H1 (cell line): ENCODE measurements at regions not wholly inside any gene's neighbourhood (a gene's known extent, or its start where the extent isn't known, plus 50 kb on each side); places are given as distances from the start of the nearest gene placed in this dataset.

Source experiments
- CTCF ChIA-PET: fragments of 300-600 bp; sonication (Branson Sonifier 250); formaldehyde crosslinking; loops from one replicate; lab custom pipeline; 2021; ENCODE audit not compliant: partially characterized antibody; lab: Charles Lee
- POLR2A ChIA-PET: fragments of 300-600 bp; sonication (Branson Sonifier 250); formaldehyde crosslinking; loops from one replicate; lab custom pipeline; 2021; ENCODE audit warnings: inconsistent platforms; ENCODE audit not compliant: partially characterized antibody; lab: Charles Lee
- DNase-seq, 2 experiments: peaks; one replicate each; pipeline versions ENCODE4 v3.0.0 to v3.0.0-alpha.2; 2010 to 2022; ENCODE audit warnings: low spot score in 2 of 2, low read depth in 1 of 2, mixed read lengths in 1 of 2
- FAIRE-seq: peaks from 2 replicates; lab custom pipeline; 2011; peaks lifted over from hg19 to GRCh38; lab: Jason Lieb, UNC
- H2AFZ ChIP-seq: 2 replicates; pipeline ENCODE4 v1.8.1; 2012; ENCODE audit warnings: low read length, inconsistent platforms
- H2AK5ac ChIP-seq: 2 replicates; pipeline ENCODE4 v1.6.1; 2013; ENCODE audit warnings: low read depth, low read length
- H2BK120ac ChIP-seq: replicated peaks from 2 replicates; pipeline ENCODE3; 2013; ENCODE audit warnings: low read depth, low read length, inconsistent platforms
- H2BK12ac ChIP-seq: 2 replicates; pipeline ENCODE4 v1.6.1; 2013; ENCODE audit warnings: low read depth, low read length
- H2BK15ac ChIP-seq: 2 replicates; pipeline ENCODE4 v1.6.1; 2013; ENCODE audit warnings: low read length
- H2BK20ac ChIP-seq: 2 replicates; pipeline ENCODE4 v1.6.1; 2013; ENCODE audit warnings: low read length
- H2BK5ac ChIP-seq: 2 replicates; pipeline ENCODE4 v1.6.1; 2013; ENCODE audit warnings: low read depth, low read length
- H3K14ac ChIP-seq: 2 replicates; pipeline ENCODE4 v1.6.1; 2013; ENCODE audit warnings: inconsistent platforms; ENCODE audit not compliant: insufficient read length
- H3K18ac ChIP-seq: 2 replicates; pipeline ENCODE4 v1.6.1; 2013; ENCODE audit warnings: low read length; ENCODE audit errors: extremely low read depth
- H3K23ac ChIP-seq: 2 replicates; pipeline ENCODE4 v1.6.1; 2013; ENCODE audit warnings: inconsistent platforms; ENCODE audit not compliant: insufficient read length
- H3K23me2 ChIP-seq: 2 replicates; pipeline ENCODE4 v1.6.1; 2013; ENCODE audit warnings: low read depth, low read length
- H3K27ac ChIP-seq: 2 replicates; pipeline ENCODE4 v1.6.1; 2011; ENCODE audit warnings: low read depth, low read length, inconsistent platforms
- H3K27me3 ChIP-seq, 4 experiments: replicated peaks in 1 of 4; 1 replicate in 1 of 4; 2 replicates in 3 of 4; pipeline versions ENCODE4 v1.6.1 to v1.8.1; 2011 to 2013; ENCODE audit warnings: low read length in 3 of 4, mild to moderate bottlenecking in 3 of 4, inconsistent platforms in 2 of 4, mixed read lengths in 2 of 4, moderate library complexity in 1 of 4; ENCODE audit not compliant: control insufficient read depth in 3 of 4, insufficient read depth in 3 of 4; ENCODE audit errors: extremely low read depth in 1 of 4
- H3K36me3 ChIP-seq, 4 experiments: 2 replicates each; pipeline versions ENCODE4 v1.6.1 to v1.8.1; 2011 to 2013; ENCODE audit warnings: mild to moderate bottlenecking in 4 of 4, low read length in 3 of 4, moderate library complexity in 2 of 4, control low read depth in 1 of 4, inconsistent platforms in 1 of 4; ENCODE audit not compliant: insufficient read depth in 4 of 4, control insufficient read depth in 2 of 4
- H3K4ac ChIP-seq: replicated peaks from 2 replicates; pipeline ENCODE3; 2013; ENCODE audit warnings: low read length, low read depth, mixed read lengths, inconsistent platforms; ENCODE audit not compliant: insufficient read length
- H3K4me1 ChIP-seq, 4 experiments: replicated peaks in 1 of 4; 1 replicate in 1 of 4; 2 replicates in 3 of 4; pipeline versions ENCODE4 v1.6.1 to v1.8.1; 2011 to 2013; ENCODE audit warnings: low read length in 3 of 4, inconsistent platforms in 2 of 4, mixed read lengths in 1 of 4; ENCODE audit not compliant: insufficient read depth in 4 of 4, control insufficient read depth in 3 of 4
- H3K4me2 ChIP-seq, 2 experiments: 2 replicates each; pipeline versions ENCODE4 v1.6.1 to v1.8.1; 2011 to 2013; ENCODE audit warnings: low read depth in 2 of 2, low read length in 2 of 2, control low read depth in 1 of 2, inconsistent platforms in 1 of 2, mild to moderate bottlenecking in 1 of 2; ENCODE audit not compliant: insufficient read depth in 1 of 2
- H3K4me3 ChIP-seq, 4 experiments: fragments of 200-600, 300-600 bp in 1 of 4; sonication (generic), shearing (Covaris generic), sonication (Bioruptor Twin) in 1 of 4; 2 replicates each; pipeline versions ENCODE4 v1.5.1 to v1.8.1; 2011 to 2016; ENCODE audit warnings: low read length in 4 of 4, low read depth in 3 of 4, control low read depth in 2 of 4, inconsistent platforms in 2 of 4, mild to moderate bottlenecking in 2 of 4, mixed read lengths in 1 of 4, moderate library complexity in 1 of 4; ENCODE audit not compliant: insufficient read depth in 2 of 4; ENCODE audit errors: extremely low read depth in 1 of 4
- H3K56ac ChIP-seq: replicated peaks from 2 replicates; pipeline ENCODE3; 2013; ENCODE audit warnings: low read depth, mild to moderate bottlenecking, mixed read lengths, low read length, inconsistent platforms; ENCODE audit not compliant: insufficient read length
- H3K79me1 ChIP-seq: 2 replicates; pipeline ENCODE4 v1.6.1; 2013; ENCODE audit warnings: low read depth, low read length, control low read depth
- H3K79me2 ChIP-seq, 2 experiments: 2 replicates each; pipeline versions ENCODE4 v1.6.1 to v1.8.1; 2012 to 2013; ENCODE audit warnings: low read length in 2 of 2, mild to moderate bottlenecking in 2 of 2, inconsistent platforms in 1 of 2; ENCODE audit not compliant: insufficient read depth in 2 of 2, control insufficient read depth in 1 of 2
- H3K9ac ChIP-seq, 4 experiments: replicated peaks in 1 of 4; 1 replicate in 1 of 4; 2 replicates in 3 of 4; pipeline versions ENCODE4 v1.6.1 to v1.8.1; 2011 to 2013; ENCODE audit warnings: low read depth in 3 of 4, low read length in 3 of 4, control low read depth in 2 of 4, mild to moderate bottlenecking in 2 of 4, moderate library complexity in 2 of 4, inconsistent platforms in 1 of 4; ENCODE audit errors: extremely low read depth in 1 of 4
- H3K9me3 ChIP-seq, 2 experiments: 2 replicates each; pipeline versions ENCODE4 v1.6.1 to v1.8.1; 2012 to 2013; ENCODE audit warnings: mild to moderate bottlenecking in 2 of 2, moderate library complexity in 2 of 2, control low read depth in 1 of 2, inconsistent platforms in 1 of 2, low read depth in 1 of 2, low read length in 1 of 2, mixed read lengths in 1 of 2; ENCODE audit not compliant: insufficient read depth in 2 of 2
- H4K20me1 ChIP-seq, 2 experiments: replicated peaks in 1 of 2; 2 replicates each; pipeline versions ENCODE3 to v1.8.1; 2011 to 2013; ENCODE audit warnings: inconsistent platforms in 2 of 2, low read length in 2 of 2, mild to moderate bottlenecking in 1 of 2; ENCODE audit not compliant: insufficient read depth in 2 of 2, control insufficient read depth in 1 of 2
- H4K5ac ChIP-seq: 2 replicates; pipeline ENCODE4 v1.6.1; 2013; ENCODE audit warnings: low read length, low read depth, mixed read lengths, inconsistent platforms; ENCODE audit not compliant: insufficient read length
- H4K8ac ChIP-seq: 2 replicates; pipeline ENCODE4 v1.8.0; 2013; ENCODE audit warnings: mild to moderate bottlenecking, moderate library complexity, low read length, inconsistent platforms; ENCODE audit not compliant: insufficient read depth; ENCODE audit errors: extremely low read depth
- H4K91ac ChIP-seq: replicated peaks from 2 replicates; pipeline ENCODE3; 2013; ENCODE audit warnings: low read length, mixed read lengths, inconsistent platforms; ENCODE audit not compliant: insufficient read length
- CTCF ChIP-seq, 3 experiments: IDR thresholded peaks; 1 replicate in 2 of 3; 2 replicates in 1 of 3; pipeline versions ENCODE4 v1.5.1 to v1.6.1; 2011; ENCODE audit warnings: low read length in 3 of 3, mild to moderate bottlenecking in 3 of 3, inconsistent platforms in 2 of 3, low read depth in 1 of 3, moderate library complexity in 1 of 3; ENCODE audit not compliant: insufficient read depth in 1 of 3; ENCODE audit errors: control extremely low read depth in 1 of 3
- GTF2F1 ChIP-seq: IDR thresholded peaks from 2 replicates; pipeline ENCODE4 v1.6.1; 2012; ENCODE audit warnings: low read depth, low read length, improper control_type of control experiment, borderline replicate concordance
- KDM5A ChIP-seq: fragments of 200-600 bp; IDR thresholded peaks from 2 replicates; pipeline ENCODE4 v1.7.1; 2012; ENCODE audit warnings: mild to moderate bottlenecking, low read length, inconsistent platforms, mixed read lengths
- RAD21 ChIP-seq, 2 experiments: IDR thresholded peaks in 1 of 2; conservative IDR thresholded peaks in 1 of 2; 2 replicates each; pipeline ENCODE4 v1.6.1; 2011; ENCODE audit warnings: low read depth in 2 of 2, low read length in 2 of 2, improper control_type of control experiment in 1 of 2, inconsistent platforms in 1 of 2, mild to moderate bottlenecking in 1 of 2, moderate library complexity in 1 of 2
- RBBP5 ChIP-seq: IDR thresholded peaks from 2 replicates; pipeline ENCODE4 v1.7.1; 2012; ENCODE audit warnings: low read depth, mild to moderate bottlenecking, inconsistent platforms, low read length, moderate library complexity, borderline replicate concordance
- SIN3A ChIP-seq, 2 experiments: IDR thresholded peaks in 1 of 2; conservative IDR thresholded peaks in 1 of 2; 2 replicates each; pipeline ENCODE4 v1.6.1; 2011 to 2012; ENCODE audit warnings: low read length in 2 of 2, improper control_type of control experiment in 1 of 2, low read depth in 1 of 2, mild to moderate bottlenecking in 1 of 2
- YY1 ChIP-seq: IDR thresholded peaks from 2 replicates; pipeline ENCODE4 v1.6.1; 2011; ENCODE audit warnings: low read depth, mild to moderate bottlenecking, low read length
- ZNF274 ChIP-seq: IDR thresholded peaks from 2 replicates; pipeline ENCODE4 v1.7.0; 2012; ENCODE audit warnings: low read length, borderline replicate concordance; ENCODE audit errors: extremely low read depth
- WGBS, 2 experiments: shearing (Covaris generic) in 1 of 2; methylation state at CpG; one replicate each; pipeline versions ENCODE4 v1.1.6 to v1.1.7; 2013 to 2015; ENCODE audit warnings: low lambda C conversion rate in 2 of 2, mixed read lengths in 2 of 2, inconsistent platforms in 1 of 2, low coverage in 1 of 2, missing lambda C conversion rate in 1 of 2; ENCODE audit not compliant: insufficient replicate concordance in 2 of 2, insufficient coverage in 1 of 2, insufficient read length in 1 of 2; ENCODE audit errors: extremely low coverage in 1 of 2, missing lambda C conversion rate in 1 of 2; 5-methylcytosine and 5-hydroxymethylcytosine counted together
- TF ChIP-seq, protein P1 (sequence below): IDR thresholded peaks from 2 replicates; pipeline ENCODE4 v1.6.1; 2012; ENCODE audit warnings: inconsistent platforms
- TF ChIP-seq, protein P2 (sequence below): IDR thresholded peaks from 2 replicates; pipeline ENCODE4 v1.6.1; 2012; ENCODE audit warnings: inconsistent platforms

GRCh38 chr21:27586326-27586725 lies 619.4 kb upstream of the ADAMTS5 start:
- H2BK15ac ChIP-seq = no peak overlapping the region
- no peak overlapping the region for H3K23ac ChIP-seq
- no peak overlapping the region for H2BK120ac ChIP-seq
- H3K4me1 ChIP-seq = no peaks in the 10 kb centered on the region
- H3K79me2 ChIP-seq = no peaks in the 10 kb centered on the region
- H2BK20ac ChIP-seq = no peak overlapping the region
- CTCF ChIA-PET = interaction anchor here (0.6 kb wide), 1 partner anchor 1296 kb away, joined by 3 read pairs; no protein-coding TSS in a partner anchor
- H4K20me1 ChIP-seq = no peaks in the 10 kb centered on the region
- TF ChIP-seq ZNF274 (no peak), SIN3A (conservative IDR thresholded peaks at IDR 0.05 in 1 of 2, IDR thresholded peaks at IDR 0.05 in 1 of 2; ENCODE audit: low read depth in 1 of 2, low read length in 2 of 2) (no peak), CTCF (IDR thresholded peaks at IDR 0.05; ENCODE audit: control extremely low read depth in 1 of 3, insufficient read depth in 1 of 3, low read depth in 1 of 3, low read length in 3 of 3) (no peak), YY1 (no peak), GTF2F1 (no peak), RAD21 (IDR thresholded peaks at IDR 0.05 in 1 of 2, conservative IDR thresholded peaks at IDR 0.05 in 1 of 2; ENCODE audit: low read depth in 2 of 2, low read length in 2 of 2) (no peak), KDM5A (no peak), RBBP5 (no peak)
- TF ChIP-seq, protein P1, sequence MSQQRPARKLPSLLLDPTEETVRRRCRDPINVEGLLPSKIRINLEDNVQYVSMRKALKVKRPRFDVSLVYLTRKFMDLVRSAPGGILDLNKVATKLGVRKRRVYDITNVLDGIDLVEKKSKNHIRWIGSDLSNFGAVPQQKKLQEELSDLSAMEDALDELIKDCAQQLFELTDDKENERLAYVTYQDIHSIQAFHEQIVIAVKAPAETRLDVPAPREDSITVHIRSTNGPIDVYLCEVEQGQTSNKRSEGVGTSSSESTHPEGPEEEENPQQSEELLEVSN = no peak
- TF ChIP-seq, protein P2, sequence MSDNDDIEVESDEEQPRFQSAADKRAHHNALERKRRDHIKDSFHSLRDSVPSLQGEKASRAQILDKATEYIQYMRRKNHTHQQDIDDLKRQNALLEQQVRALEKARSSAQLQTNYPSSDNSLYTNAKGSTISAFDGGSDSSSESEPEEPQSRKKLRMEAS = no peak
- TF ChIP-seq, all 59 proteins: peak for 0
- H2AK5ac ChIP-seq = no peak overlapping the region
- 86% methylated on average over 3 of the region's 3 CpGs; no CpG with 5 or more reads in 1 of the 2 experiments for WGBS, 2 experiments
- H3K9me3 ChIP-seq = no peaks in the 10 kb centered on the region
- H2BK12ac ChIP-seq = no peak overlapping the region
- no peak overlapping the region for H3K4ac ChIP-seq
- H2AFZ ChIP-seq = no peak overlapping the region
- H4K91ac ChIP-seq = no peak overlapping the region
- no peak overlapping the region for H3K27ac ChIP-seq
- H3K4me3 ChIP-seq = no peak overlapping the region
- no peak overlapping the region for H3K4me2 ChIP-seq
- no peak overlapping the region for H3K18ac ChIP-seq
- no peaks in the 10 kb centered on the region for H3K27me3 ChIP-seq
- POLR2A ChIA-PET = no interaction called here
- no peak overlapping the region for H3K56ac ChIP-seq
- no peak overlapping the region for H3K14ac ChIP-seq
- no peak overlapping the region for H3K9ac ChIP-seq
- H3K79me1 ChIP-seq = no peaks in the 10 kb centered on the region
- FAIRE-seq (no peak), DNase-seq (no peak)
- H3K36me3 ChIP-seq = no peaks in the 10 kb centered on the region
- H4K5ac ChIP-seq = no peak overlapping the region
- H2BK5ac ChIP-seq = no peak overlapping the region
- no peak overlapping the region for H4K8ac ChIP-seq
- no peaks in the 10 kb centered on the region for H3K23me2 ChIP-seq
